ENCODE measurements at regions not wholly inside any gene's neighbourhood (a gene's known extent, or its start where the extent isn't known, plus 50 kb on each side); places are given as distances from the start of the nearest gene placed in this dataset.

GRCh38 chr11:134517621-134518293 is 105.7 kb upstream of the B3GAT1 start:
- TF ChIP-seq, protein P1, sequence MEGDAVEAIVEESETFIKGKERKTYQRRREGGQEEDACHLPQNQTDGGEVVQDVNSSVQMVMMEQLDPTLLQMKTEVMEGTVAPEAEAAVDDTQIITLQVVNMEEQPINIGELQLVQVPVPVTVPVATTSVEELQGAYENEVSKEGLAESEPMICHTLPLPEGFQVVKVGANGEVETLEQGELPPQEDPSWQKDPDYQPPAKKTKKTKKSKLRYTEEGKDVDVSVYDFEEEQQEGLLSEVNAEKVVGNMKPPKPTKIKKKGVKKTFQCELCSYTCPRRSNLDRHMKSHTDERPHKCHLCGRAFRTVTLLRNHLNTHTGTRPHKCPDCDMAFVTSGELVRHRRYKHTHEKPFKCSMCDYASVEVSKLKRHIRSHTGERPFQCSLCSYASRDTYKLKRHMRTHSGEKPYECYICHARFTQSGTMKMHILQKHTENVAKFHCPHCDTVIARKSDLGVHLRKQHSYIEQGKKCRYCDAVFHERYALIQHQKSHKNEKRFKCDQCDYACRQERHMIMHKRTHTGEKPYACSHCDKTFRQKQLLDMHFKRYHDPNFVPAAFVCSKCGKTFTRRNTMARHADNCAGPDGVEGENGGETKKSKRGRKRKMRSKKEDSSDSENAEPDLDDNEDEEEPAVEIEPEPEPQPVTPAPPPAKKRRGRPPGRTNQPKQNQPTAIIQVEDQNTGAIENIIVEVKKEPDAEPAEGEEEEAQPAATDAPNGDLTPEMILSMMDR (IDR thresholded peaks at IDR 0.05), result no peak
- no peak for TF ChIP-seq EP300 (IDR thresholded peaks at IDR 0.05)
- TF ChIP-seq POLR2A (IDR thresholded peaks at IDR 0.05), result no peak
